Superior temporal gyrus (tissue), 1 donor: ENCODE measurements at regions not wholly inside any gene's neighbourhood (a gene's known extent, or its start where the extent isn't known, plus 50 kb on each side); places are given as distances from the start of the nearest gene placed in this dataset.
"Not testable (repeated sequence)": the region's sequence is repeated elsewhere in the genome, so short reads cannot be mapped to it uniquely, and the experiment has no call there.

Experiments used
- DNase-seq: peaks from one replicate; pipeline ENCODE4 v3.0.0-alpha.2; 2016; ENCODE audit errors: extremely low spot score

- DNase-seq: no peak
Measured at GRCh38 chr5:125085797-125086505, 339.5 kb upstream of the ZNF608 start.

- DNase-seq: no peak
Measured at GRCh38 chr5:125088522-125089105, 342.2 kb upstream of the ZNF608 start.

GRCh38 chr5:125092138-125092537 lies 345.7 kb upstream of the ZNF608 start:
- not testable (repeated sequence) for DNase-seq

GRCh38 chr5:125093776-125094175 lies 347.3 kb upstream of the ZNF608 start:
- DNase-seq: no peak

GRCh38 chr5:125100342-125100741 lies 353.9 kb upstream of the ZNF608 start:
- no peak for DNase-seq

DNA sequence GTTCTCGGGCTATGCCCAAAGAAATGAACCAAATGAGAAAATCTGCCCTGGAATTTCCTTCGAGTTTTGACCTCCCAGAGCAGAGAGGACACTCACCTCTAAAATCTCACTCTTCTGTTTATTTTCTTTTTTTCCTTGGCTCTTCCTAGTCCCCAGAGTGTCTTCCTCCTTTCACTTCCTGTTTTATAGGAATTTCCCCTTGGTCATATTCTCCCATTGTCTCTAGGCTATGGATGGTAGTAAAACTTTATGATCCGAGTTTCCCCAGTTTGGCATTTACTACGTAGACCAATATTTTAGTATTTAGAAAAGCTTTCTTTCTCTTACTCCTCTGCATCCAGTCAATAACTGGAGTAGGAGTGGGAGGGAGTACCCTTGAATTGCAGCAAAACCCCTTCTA lies 354.5 kb upstream of the ZNF608 start:
- no peak for DNase-seq

- no peak for DNase-seq
Measured at GRCh38 chr5:125103459-125103858, 357.0 kb upstream of the ZNF608 start.

- DNase-seq: no peak
Measured at GRCh38 chr5:125106271-125106670, 359.8 kb upstream of the ZNF608 start.

DNA sequence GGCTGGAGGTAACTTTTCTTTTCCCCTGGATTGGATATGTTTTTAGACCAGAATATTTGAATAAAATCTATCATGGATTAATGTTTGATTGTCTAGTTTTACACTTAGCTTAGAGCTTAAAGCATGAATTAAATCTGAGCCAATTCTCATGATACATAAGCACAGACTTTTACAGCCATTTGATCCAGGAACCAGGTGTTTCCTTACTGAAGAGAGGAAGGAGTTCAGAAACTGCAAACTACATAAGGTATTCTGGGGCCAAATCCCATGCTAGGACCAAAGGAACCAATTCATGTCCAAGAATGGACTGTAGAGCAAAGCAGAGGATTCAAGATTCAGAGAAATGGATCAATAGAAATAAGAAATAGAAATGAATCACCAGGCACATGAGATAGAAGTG lies 360.4 kb upstream of the ZNF608 start:
- DNase-seq: no peak

DNA sequence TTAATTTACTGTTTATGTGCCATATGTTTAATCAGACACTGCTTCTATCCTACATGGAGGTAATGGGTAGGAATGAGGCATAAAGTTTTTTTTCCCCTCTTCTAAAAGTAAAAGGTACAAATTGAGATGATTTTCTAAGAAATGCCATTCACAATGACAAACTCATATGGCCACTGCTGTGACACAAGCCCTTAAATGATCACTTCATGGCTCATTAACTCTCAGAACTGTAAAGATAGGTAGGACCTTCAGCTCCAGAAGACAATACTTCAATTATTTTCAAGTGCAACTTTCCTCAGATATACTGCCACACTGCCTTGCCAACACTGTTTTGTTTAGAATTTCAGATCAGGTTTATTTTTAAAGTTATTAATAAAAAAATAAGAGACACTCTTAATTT lies 362.9 kb upstream of the ZNF608 start:
- DNase-seq: no peak

GRCh38 chr5:125109816-125110215 lies 363.4 kb upstream of the ZNF608 start:
- DNase-seq: no peak

DNA sequence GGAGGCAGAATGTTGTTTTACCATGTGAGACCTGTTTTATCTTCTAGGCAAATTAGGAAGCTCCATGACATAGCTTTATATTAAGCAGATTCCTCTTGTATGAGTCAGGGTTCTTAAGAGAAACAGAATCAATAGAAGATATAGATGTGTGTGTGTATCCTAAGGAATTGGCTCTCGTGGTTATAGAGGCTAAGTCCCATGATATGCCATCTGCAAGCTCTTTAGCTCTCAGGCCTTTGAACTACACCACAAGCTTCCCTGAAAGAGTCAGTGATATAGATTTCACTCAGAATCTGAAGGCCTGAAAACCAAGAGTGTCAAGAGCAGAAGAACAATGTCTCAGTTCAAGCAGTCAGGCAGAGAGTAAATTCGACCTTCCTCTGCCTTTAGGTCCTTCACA lies 365.8 kb upstream of the ZNF608 start:
- DNase-seq: no peak

- no peak for DNase-seq
Measured at GRCh38 chr5:125113328-125113727, 366.9 kb upstream of the ZNF608 start.

GRCh38 chr5:125115195-125115525 lies 368.7 kb upstream of the ZNF608 start:
- DNase-seq: no peak

GRCh38 chr5:125117566-125117965 lies 371.1 kb upstream of the ZNF608 start:
- DNase-seq: no peak

GRCh38 chr5:125120012-125120411 lies 373.6 kb upstream of the ZNF608 start:
- DNase-seq: no peak

GRCh38 chr5:125125031-125125823 lies 378.8 kb upstream of the ZNF608 start:
- no peak for DNase-seq

DNA sequence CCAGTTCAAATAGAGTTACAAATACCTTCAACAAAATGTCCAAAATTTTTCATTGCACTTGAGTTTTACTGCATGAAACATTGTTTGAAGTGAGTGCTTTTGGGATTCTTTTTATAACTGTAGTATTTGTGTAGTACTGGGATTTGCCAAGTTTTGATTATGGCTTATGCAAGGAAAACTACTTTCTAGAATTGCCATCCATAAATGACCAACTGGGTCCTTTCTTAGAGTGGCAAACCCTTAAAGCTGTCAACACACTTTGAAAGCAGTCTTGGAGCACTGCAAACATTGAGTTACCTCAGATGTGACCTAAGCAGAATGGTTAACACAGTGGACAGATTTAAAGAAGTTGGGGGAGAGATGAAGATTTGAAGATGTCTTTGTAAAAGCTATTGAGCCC lies 379.6 kb upstream of the ZNF608 start:
- no peak for DNase-seq

GRCh38 chr5:125129151-125129806 lies 382.8 kb upstream of the ZNF608 start:
- no peak for DNase-seq

DNA sequence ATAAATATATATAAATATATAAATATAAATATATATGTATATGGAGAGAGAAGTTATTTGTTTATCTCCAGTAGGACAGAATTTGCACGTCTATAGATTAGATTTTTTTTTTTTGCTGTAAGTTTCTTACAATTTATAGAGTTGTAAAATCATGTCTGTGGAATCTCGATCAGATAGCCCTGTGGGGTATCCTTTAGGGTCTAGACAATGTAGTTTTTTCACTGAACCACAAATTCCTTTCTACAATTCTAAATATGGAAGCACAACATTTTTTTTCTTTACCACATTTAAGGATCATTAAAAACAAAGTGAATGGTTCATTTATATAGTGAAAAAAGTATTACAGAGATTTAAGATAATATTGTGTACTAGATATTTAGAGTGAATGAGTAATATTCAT lies 384.2 kb upstream of the ZNF608 start:
- no peak for DNase-seq

DNA sequence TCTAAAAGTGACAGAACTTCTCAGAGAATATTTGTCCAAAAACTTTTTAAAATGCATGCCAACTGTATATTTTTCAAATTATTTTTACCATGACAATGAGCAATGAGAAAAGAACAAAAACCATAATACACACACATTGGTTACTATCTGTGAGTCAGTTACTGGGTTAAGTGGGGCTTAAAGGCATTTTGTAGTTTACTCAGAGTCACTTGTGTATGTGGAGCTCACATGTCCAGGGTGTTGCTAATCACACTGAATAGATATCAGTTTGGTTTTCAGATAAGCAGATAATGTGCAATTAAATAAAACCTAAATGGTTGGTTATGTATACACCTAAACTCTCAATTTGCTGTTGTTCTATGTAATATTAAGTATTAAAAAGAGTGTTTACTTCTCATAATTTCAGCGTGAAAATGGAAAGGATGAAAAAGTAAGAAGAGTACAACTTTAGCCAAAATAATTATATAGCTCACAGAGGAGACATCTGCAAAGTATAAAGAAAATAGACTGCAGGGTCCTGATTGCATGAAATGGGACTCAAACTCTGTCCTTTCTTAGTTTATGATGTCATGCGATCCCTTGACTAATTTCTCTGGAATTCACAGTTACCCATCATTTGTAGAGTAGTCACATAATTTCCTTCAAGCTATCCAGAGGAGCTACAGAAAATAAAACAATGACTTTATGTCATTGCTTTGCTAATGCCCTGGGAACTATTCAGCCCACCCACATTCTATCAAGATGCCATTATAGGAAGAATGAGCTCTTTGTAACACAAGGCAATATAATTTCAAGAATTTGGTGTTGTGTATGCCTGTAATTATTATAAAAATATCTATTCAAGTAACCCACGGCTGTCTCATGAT lies 388.0 kb upstream of the ZNF608 start:
- DNase-seq: no peak

DNA sequence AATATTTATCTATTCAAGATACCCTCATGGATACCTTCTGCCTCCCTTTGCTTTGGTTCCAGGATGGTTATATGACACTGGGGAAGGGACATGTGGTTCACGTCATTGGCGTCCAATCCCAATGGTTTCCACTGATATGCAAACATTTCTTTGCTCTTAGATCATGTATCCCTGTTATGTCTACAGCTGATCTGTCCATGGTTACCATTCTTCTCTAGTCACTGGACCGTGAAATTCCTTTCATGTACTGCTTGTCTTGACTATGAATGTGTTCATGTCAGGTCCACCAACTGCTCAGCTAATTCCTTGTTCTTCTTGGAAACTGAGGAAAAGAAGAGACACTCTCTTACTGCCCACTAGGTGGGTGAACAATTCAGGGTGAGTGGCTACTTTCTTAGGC lies 391.1 kb upstream of the ZNF608 start:
- DNase-seq: no peak
